K562 (cell line): ENCODE measurements at regions not wholly inside any gene's neighbourhood (a gene's known extent, or its start where the extent isn't known, plus 50 kb on each side); places are given as distances from the start of the nearest gene placed in this dataset.

Experiments used
- BHLHE40 ChIP-seq: IDR thresholded peaks from 2 replicates; pipeline ENCODE4 v1.6.1; 2011; ENCODE audit warnings: low read length, improper control_type of control experiment
- CEBPG ChIP-seq, 3 experiments: fragments of 200-800 bp in 1 of 3; sonication (Bioruptor generic) in 1 of 3; sonication (generic) in 1 of 3; formaldehyde crosslinking in 1 of 3; IDR thresholded peaks in 2 of 3; conservative IDR thresholded peaks in 1 of 3; 2 replicates each; pipeline versions ENCODE4 v1.6.1 to v1.8.0; 2016 to 2022; ENCODE audit warnings: missing compliant biosample characterization in 2 of 3, missing genetic modification characterization in 2 of 3, mild to moderate bottlenecking in 1 of 3, missing genetic modification reagents in 1 of 3
- GABPA ChIP-seq: fragments of 200-800 bp; sonication (Bioruptor generic); conservative IDR thresholded peaks from 2 replicates; pipeline ENCODE4 v1.6.1; 2016; ENCODE audit warnings: low read depth, missing genetic modification characterization, missing compliant biosample characterization
- HDAC6 ChIP-seq: IDR thresholded peaks from 2 replicates; pipeline ENCODE4 v1.6.1; 2012; ENCODE audit warnings: low read depth, mild to moderate bottlenecking, control low read depth, inconsistent platforms, low read length, moderate library complexity
- TBL1XR1 ChIP-seq, 2 experiments: IDR thresholded peaks; 2 replicates each; pipeline ENCODE4 v1.6.1; 2012; ENCODE audit warnings: improper control_type of control experiment in 2 of 2, low read length in 2 of 2, mild to moderate bottlenecking in 1 of 2

GRCh38 chr4:19194672-19195071 is 1057.0 kb upstream of the SLIT2 start:
- no peak for TF ChIP-seq CEBPG (CRISPR knock-in tag; IDR thresholded peaks at IDR 0.05)
- no peak for TF ChIP-seq CEBPG (tag; conservative IDR thresholded peaks at IDR 0.05 in 1 of 2, IDR thresholded peaks at IDR 0.05 in 1 of 2)
- TF ChIP-seq GABPA (tag), result no peak
- TF ChIP-seq TBL1XR1 (IDR thresholded peaks at IDR 0.05; ENCODE audit: low read length in 2 of 2), result no peak
- TF ChIP-seq HDAC6, result no peak
- TF ChIP-seq BHLHE40, result no peak
